ENCODE measurements at regions not wholly inside any gene's neighbourhood (a gene's known extent, or its start where the extent isn't known, plus 50 kb on each side); places are given as distances from the start of the nearest gene placed in this dataset.

- TF ChIP-seq, protein P1, sequence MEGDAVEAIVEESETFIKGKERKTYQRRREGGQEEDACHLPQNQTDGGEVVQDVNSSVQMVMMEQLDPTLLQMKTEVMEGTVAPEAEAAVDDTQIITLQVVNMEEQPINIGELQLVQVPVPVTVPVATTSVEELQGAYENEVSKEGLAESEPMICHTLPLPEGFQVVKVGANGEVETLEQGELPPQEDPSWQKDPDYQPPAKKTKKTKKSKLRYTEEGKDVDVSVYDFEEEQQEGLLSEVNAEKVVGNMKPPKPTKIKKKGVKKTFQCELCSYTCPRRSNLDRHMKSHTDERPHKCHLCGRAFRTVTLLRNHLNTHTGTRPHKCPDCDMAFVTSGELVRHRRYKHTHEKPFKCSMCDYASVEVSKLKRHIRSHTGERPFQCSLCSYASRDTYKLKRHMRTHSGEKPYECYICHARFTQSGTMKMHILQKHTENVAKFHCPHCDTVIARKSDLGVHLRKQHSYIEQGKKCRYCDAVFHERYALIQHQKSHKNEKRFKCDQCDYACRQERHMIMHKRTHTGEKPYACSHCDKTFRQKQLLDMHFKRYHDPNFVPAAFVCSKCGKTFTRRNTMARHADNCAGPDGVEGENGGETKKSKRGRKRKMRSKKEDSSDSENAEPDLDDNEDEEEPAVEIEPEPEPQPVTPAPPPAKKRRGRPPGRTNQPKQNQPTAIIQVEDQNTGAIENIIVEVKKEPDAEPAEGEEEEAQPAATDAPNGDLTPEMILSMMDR (conservative IDR thresholded peaks at IDR 0.05), result no peak
- TF ChIP-seq ZFX (IDR thresholded peaks at IDR 0.05), result no peak
Observed at GRCh38 chr13:80881495-80881894, 540.6 kb upstream of the SPRY2 start.
